ENCODE measurements at regions not wholly inside any gene's neighbourhood (a gene's known extent, or its start where the extent isn't known, plus 50 kb on each side); places are given as distances from the start of the nearest gene placed in this dataset.
"Not testable (repeated sequence)": the region's sequence is repeated elsewhere in the genome, so short reads cannot be mapped to it uniquely, and the experiment has no call there.

GRCh38 chr6:27624694-27625262 is 151.9 kb upstream of the ZNF184 start:
- DNase-seq (ENCODE audit: low spot score) = no peak

DNA sequence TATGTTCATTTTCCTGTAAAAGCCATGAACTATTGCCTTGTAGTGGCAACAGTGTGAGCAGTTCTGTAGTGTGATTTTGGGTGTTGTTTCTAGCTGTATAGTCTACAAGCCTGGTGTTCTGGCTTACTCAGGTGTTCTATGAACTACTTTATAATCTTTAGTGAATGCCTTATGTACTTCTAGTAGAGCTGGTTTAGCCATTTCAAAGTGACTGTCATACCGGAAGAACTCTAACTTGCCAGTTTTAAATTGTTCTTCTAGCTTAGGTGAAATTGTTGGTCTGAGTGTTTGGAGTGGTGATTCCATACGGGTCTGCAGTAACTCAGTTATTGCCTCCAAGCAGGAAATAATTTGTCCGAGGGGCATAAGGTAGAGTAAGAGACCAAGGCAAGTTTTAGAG is 150.2 kb upstream of the ZNF184 start:
- no peak for DNase-seq (ENCODE audit: low spot score)

DNA sequence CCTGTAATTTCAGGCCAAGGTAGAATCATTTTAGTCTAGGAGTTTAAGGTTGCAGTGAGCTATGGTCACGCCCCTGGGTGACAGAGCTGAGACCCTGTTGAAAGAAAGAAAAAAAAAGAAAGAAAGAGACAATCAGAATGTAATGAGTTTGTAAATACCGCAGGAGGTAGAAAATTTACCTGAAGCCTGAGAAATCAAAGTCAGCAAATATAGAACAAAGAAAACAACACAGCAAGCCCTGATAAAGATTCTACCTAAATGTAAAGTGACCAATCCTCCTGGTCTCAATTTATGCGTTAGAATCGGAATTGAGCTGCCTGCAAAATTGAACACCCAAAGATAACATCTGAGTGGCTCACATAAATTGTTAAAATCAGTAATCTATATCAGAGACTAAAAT is 146.5 kb upstream of the ZNF184 start:
- DNase-seq (ENCODE audit: low spot score) = no peak

GRCh38 chr6:27617700-27618689 is 145.1 kb upstream of the ZNF184 start:
- no peak for DNase-seq (ENCODE audit: low spot score)

DNA sequence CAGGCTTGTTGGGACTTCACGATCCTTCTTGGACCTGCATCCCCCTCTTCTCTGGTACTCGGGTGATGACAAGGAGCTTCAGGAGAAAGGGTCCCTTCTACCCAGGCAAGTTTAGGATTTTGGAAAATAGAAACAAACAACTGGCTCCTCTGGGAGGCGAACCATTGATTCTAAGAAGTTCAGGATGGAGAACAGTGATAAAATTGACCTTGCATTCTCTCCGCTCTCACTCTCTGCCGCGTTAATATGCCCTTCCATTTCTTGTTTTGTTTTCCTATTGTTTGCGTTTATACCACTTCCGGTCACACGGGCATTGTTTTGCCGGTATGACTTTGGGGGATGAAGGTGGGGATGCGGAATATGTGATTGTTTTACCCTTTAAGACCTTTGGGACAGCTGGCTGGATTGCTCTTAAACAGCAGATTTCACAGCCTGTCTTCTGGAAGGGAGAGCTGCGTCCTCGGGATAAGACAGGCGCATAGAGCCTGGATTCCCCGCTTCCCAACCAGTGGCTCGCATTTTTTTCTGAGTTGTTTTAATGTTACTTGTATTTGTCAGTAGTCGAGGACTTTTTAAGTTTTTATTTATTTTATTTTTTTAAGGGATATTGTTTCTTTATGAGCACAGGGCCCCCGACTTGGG is 144.3 kb upstream of the ZNF184 start:
- no peak for DNase-seq (ENCODE audit: low spot score)

- DNase-seq (ENCODE audit: low spot score) = no peak
Observed at GRCh38 chr6:27616328-27617045, 143.6 kb upstream of the ZNF184 start.

- no peak for DNase-seq (ENCODE audit: low spot score)
Observed at GRCh38 chr6:27611451-27611850, 138.5 kb upstream of the ZNF184 start.

- DNase-seq (ENCODE audit: low spot score) = no peak
Observed at GRCh38 chr6:27608916-27609883, 136.3 kb upstream of the ZNF184 start.

- DNase-seq (ENCODE audit: low spot score) = no peak
Observed at GRCh38 chr6:27605401-27606342, 132.8 kb upstream of the ZNF184 start.

DNA sequence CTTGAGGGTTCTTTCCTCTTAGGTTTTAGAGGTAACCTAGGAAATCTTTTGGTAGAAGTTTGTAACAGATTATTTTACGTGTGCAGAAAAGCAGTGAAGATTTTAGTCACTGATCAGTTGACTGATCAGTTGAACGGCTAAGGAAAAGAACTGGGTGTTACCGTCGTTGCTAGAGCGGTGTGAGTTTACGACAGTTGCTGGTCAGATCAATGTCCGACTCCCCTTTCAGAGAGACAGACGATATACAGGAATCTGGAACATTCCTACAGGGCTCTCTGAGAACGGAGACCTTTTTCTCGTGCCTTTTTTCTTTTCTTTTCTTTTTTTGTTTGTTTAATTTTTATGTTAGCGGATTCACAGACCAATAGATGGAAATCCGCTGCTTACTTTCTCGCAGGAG is 132.1 kb upstream of the ZNF184 start:
- no peak for DNase-seq (ENCODE audit: low spot score)

DNA sequence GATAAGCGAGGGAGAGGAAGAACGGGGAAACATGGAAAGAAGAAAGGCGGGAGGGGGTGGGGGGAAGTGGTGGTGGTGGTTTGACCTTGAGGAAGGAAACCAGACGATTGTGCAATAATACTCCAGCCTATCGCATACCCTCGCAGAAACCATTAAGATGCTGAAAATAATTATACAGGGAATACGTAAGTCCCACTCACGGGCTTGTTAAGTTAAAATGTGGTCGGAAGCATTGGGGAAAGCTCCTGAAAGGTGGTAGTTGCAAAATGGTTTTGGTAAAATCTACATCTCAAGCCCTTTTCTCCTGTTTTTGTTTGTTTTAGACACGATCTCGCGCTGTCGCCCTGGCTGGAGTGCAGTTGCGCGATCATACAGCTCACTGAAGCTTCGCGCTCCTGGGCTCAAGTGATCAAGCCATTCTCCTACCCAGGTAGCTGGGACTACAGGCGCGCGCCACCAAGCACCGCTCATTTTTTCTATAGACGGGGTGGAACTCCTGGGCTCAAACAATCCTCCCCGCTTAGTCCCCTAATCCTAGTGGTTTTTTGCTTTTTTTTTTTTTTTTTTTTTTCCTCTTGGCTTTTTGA is 128.9 kb upstream of the ZNF184 start:
- no peak for DNase-seq (ENCODE audit: low spot score)

DNA sequence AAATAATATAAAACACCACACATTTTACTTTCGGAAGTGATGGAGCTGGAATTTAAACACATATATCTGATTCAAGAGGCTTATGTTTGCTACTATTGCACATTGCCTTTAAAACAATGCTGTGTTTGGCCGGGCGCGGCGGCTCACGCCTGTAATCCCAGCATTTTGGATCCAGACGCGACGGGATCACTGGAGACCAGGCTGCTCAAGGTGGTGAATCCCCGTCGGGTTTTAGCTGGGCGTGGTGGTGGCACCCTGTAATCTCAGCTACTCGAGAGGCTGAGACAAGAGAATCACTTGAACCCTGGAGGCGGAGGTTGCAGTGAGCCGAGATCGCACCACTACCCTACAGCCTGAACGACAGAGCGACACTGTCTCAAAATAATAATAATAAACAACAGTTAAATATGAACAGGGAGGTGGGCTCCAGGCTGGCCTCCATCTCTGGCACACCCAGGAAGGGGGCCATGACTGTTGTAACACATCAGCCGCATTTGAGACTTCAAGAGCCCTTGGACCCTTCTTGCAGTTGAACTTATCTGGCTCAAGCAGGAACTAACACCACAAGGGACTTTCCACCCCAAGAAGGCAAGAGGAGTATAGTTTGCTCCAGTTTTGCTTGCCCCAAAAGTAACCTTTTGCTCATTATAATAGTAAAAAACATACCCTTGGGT is 127.1 kb upstream of the ZNF184 start:
- DNase-seq (ENCODE audit: low spot score) = no peak

- not testable (repeated sequence) for DNase-seq (ENCODE audit: low spot score)
Observed at GRCh38 chr6:27597031-27597567, 124.2 kb upstream of the ZNF184 start.

DNA sequence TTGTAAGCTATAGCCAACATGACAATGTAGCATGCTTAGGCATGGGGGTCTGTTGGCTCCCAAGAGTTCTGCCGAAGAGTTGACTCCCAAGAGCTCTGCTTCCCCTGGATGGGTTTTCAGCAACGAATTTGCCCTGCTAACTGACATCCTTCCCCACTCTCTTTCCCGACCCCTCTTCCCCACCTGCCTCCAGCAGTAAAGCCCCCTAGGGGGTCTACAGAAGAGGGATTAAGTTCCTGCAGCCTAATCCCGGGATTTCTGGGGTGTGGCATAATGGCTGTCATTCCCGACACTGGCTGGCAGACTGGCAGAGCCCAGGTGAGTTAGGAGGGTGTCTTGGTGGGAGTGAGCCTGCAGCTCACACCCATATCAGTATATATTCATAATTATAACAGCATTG is 121.0 kb upstream of the ZNF184 start:
- no peak for DNase-seq (ENCODE audit: low spot score)

DNA sequence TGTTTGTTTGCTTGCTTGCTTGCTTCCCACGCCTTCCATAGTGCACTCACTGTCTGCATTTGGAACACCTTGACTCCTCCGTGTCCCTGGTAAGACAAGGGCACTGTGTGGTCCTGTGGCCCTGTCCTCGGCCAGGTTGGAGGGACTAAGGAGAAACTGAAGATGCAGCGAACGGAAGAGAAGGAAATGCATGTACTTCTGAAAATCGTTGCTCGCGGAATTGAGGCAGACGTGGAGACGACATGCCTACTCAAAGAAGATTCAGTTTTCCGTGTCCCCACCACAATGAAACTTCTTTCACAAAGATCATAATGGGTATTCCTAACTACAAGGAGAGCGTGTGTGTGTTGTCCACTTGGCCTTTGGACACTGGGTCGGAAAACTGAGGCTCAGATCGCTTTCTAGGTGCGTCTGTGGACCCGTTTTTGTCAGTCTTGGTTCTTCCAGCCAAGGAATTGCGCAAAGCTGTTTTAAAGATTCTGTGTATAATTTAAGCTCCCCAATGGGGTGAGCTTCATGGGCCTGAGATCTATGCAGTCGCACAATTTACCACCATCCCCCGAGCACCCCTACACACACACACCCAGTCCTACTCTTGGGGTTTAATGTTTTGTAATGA is 120.4 kb upstream of the ZNF184 start:
- no peak for DNase-seq (ENCODE audit: low spot score)

- DNase-seq (ENCODE audit: low spot score) = no peak
Observed at GRCh38 chr6:27592481-27593199, 119.7 kb upstream of the ZNF184 start.

DNA sequence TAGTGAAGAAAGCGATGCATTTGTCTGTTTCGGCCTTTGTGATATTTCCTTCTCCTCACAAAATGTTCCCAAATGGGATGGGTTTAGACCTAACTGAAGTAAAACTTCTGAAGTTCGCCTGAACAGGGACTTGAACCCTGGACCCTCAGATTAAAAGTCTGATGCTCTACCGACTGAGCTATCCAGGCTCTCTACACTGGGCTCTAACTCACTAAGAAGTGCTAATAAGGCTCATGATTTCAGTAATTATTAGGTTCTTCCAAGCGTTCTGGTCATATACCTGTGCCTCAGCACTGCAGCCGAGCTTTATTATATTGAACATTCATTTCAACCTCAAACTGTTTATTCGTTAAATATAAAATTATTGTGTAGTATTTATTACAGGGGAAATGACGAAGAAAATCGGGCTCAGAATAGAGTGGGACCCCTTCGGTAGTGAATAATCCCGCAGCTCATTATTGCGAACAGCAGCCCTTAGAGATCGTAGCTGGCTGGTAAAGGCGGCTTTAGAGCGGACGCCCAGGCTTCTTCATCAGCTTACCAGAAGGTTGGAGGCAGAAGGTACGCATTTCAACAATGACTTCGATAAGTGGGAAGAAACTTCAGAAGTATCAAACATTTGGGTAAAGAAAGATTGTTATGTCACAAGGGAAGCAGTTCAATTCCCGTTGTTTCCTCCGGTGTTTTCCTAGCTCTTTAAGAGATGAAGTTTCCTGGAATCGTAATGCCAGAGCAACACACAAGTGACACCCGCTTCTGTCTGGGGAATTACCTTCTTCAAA is 119.0 kb upstream of the ZNF184 start:
- DNase-seq (ENCODE audit: low spot score) = no peak
